ENCODE measurements at regions not wholly inside any gene's neighbourhood (a gene's known extent, or its start where the extent isn't known, plus 50 kb on each side); places are given as distances from the start of the nearest gene placed in this dataset.
"Not testable (repeated sequence)": the region's sequence is repeated elsewhere in the genome, so short reads cannot be mapped to it uniquely, and the experiment has no call there.

DNA sequence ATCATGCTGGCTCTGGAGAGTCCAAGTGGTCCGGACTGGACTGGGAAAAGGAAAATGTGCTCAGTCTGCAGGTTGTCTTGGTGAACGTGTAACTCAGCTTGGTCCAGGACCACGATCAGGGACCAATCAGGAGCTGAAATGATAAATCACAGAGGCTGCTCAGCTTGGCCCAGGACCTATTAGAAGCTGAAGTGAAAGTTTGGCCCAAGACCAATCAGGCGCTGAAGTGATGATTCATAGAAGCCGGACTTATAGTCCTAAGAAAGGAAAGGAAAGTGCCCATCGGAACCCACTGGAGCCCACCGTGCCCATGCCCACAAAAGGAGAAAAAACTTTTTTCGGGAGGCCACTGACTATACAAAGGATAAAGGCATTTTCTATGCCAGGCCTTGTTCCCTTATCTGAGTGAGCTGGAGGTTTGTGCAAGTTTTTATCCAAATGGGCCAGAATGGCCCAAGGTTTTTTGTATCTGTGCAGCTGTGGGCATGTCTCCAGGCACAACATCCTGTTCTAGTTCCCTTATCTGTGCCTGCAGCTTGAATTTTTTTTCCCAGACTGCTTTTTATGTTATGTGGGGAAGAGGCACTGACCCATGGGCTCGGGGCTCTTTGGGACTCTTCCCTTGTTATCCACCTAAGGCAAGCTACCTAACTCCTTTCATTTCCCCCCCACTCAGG, 194.4 kb downstream of the FAM133A start:
- peak; percentile 2 for DNase-seq (ENCODE audit: low read depth)

DNA sequence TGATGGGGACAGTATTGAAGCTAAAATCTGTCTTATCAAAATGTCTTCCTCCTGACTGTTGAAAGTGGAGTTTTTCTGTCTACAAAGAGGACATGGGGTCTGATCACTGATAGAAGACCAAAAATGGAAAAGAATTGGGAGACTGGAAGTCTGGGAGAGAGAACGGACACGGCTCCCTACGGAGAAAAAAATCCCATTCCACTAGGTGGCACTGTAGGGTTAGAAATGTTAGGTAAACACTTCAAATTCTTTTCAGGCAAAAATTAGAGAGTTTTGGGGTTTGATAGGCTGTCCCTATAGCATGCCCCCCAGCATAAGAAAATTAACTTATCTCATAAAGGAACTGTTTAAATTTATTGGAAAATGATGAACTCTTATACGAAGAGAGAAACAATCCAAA, 200.5 kb downstream of the FAM133A start:
- DNase-seq (ENCODE audit: low read depth): peak; percentile 5

DNA sequence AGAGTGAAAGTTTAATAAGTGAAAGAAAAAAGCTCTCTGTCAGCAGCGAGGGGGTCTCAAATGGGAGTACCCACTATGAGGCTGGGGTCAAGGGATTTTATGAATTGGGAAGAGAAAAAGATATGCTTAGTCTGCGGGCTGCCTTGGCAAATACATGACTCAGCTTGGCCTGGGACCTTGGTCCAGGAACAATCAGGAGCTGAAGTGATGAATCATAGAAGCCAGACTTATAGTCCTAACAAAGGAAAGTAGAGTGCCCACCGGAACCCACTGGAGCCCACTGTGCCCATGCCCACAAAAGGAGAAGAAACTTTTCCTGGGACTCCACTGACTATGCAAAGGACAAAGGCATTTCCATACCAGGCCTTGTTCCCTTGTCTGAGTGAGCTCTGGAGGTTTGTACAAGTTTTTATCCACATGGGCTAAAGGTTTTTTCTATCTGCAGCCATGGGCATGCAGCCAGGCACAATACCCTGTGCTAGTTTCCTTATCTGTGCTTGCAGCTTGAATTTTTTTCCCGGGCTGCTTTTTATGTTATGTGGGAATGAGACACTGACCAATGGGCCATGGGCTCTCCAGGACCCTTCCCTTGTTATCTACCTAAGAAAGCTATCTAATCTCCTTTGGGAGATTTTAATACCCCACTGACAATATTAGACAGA, 201.7 kb downstream of the FAM133A start:
- no peak for DNase-seq (ENCODE audit: low read depth)

DNA sequence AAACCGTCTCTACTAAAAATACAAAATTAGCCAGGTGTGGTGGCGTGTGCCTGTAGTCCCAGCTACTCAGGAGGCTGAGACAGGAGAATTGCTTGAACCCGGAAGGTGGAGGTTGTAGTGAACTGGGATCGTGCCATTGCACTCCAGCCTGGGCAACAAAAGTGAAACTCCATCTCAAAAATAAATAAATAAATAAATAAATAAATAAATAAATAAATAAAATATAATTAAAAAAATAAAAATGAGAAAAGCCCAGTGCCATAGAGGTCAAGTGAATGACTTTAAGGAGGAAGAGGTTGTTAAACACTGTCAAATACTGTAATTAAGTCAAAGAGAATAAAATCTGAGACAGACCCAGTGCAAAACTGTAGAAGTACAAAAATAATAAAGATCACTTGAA, 247.0 kb downstream of the FAM133A start:
- not testable (repeated sequence) for DNase-seq (ENCODE audit: low read depth)

DNA sequence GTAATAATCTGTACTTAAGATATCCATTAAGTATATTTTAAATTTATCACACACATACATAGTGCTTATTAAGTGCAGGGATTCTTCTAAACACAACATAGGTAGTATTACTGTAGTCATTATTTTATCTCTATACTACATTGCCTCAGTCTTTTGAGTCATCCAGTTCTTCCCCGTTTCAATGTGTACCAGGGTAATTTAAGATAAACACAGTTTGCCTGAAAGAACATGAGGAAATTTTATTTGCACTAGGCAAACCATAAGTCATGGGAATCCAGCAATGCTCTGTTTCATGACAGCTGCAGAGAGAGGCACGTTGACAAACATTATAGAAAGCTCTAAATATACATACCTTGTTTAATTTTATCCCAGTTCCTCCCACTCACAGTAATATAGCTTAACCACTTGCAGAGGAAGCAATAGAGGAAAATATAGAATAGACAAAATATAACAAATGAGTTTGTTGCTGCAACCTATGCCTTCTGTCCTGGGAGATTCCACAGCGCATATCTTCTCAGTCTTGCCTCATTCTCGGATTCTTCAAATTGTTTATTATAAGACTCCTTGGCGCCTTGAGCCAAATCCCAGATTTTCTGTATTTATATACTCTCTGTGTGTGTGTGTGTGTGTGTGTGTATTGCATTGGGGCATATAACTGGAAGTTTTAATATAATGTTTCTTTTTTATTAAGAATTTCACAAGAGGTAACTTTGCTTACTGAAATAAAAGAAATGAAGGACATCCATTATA, 258.6 kb downstream of the FAM133A start:
- DNase-seq (ENCODE audit: low read depth): no peak

DNA sequence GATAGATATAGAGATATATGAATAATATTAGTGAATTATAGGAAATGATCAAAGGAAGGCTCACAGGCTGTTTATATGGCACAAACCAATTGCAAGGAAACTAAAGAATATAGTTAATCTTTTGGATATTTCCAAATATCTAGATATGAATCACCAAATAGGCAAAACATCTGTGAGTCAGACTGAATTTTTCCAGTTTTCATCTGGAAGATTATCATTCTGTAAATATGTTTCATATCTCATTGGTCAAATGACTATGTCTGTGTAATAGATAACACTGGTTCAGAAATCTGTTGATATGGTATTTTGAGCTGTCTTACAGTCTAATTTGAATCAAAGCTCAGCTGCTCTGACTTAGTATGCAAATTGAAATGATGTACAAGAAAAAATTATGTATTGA, 303.6 kb downstream of the FAM133A start:
- no peak for DNase-seq (ENCODE audit: low read depth)

DNA sequence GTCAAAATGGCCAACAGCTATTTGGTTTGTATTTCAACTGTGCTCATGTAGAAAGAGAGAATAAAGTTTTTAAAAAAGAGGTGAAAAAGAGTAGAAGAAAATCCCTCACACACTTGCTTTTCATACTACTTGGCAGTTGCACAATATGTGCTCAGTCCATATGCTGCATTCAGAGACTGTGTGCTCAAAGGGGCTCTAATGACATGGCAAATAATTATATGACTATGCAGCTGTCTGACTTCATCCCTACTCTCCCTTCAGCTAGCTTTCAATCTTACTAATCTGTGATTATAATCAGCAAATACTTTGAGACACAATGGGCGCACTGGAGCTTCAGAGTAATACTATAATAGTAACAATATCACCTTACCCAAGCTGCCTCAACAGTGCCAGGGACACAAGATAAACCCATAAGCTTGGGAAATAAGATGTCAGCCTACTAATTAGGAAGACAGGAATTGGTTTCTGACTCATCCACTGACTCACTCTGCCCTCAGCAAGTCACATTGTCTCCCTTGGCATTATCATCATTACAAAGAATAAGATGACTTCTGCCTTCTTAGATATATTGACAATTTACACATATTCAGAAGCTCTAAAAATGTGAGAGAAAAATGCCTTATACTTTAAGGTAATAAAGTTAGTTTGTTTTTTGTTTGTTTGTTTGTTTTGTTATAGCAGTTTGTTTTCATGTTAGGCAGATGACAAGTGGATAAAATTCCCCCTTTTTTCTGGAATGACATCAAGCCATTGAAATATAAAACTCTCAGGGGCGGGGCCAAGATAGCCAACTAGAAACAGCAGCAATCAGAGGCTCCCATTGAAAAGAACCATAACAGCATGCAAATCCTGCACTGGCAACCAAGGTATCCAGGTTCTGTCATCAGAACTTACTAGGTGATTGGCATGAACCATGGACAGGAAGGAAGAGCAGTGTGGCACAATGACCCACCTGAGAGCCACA, 311.6 kb downstream of the FAM133A start:
- no peak for DNase-seq (ENCODE audit: low read depth)
